Panc1 (cell line): ENCODE measurements at regions not wholly inside any gene's neighbourhood (a gene's known extent, or its start where the extent isn't known, plus 50 kb on each side); places are given as distances from the start of the nearest gene placed in this dataset.

ENCODE experiments used
- ATAC-seq: fragments of 200-7000 bp; cut with Tn5 transposase; 2 replicates; pipeline ENCODE4 v1.9.1; 2020; ENCODE audit warnings: mild to moderate bottlenecking, moderate library complexity
- BruUV-seq: library from RNA; stranded (reverse); fragments of 400-500 nt; replicated peaks from 2 replicates; lab custom pipeline; 2021; lab: Mats Ljungman, UMichigan
- CTCF ChIA-PET: fragments of 300-600 bp; sonication (Branson Sonifier 250); formaldehyde crosslinking; loops from one replicate; lab custom pipeline; 2022; ENCODE audit warnings: antibody characterized with exemption; lab: Charles Lee
- POLR2A ChIA-PET: fragments of 300-600 bp; sonication (Branson Sonifier 250); formaldehyde crosslinking; loops from one replicate; lab custom pipeline; 2022; ENCODE audit warnings: antibody characterized with exemption; lab: Charles Lee
- DNase-seq: peaks from one replicate; pipeline ENCODE4 v3.0.0-alpha.2; 2010; ENCODE audit warnings: low read depth, low spot score
- H3K27ac ChIP-seq: 2 replicates; pipeline ENCODE4 v1.5.1; 2011; ENCODE audit warnings: mild to moderate bottlenecking, low read length, inconsistent platforms
- H3K27me3 ChIP-seq: fragments of 200-500 bp; sonication (Bioruptor generic); 2 replicates; pipeline ENCODE4 v1.6.0; 2014; ENCODE audit warnings: low read length, inconsistent platforms; ENCODE audit not compliant: control insufficient read depth, insufficient read depth
- H3K36me3 ChIP-seq: fragments of 200-500 bp; sonication (Bioruptor generic); 2 replicates; pipeline ENCODE4 v1.5.1; 2014; ENCODE audit warnings: inconsistent platforms, mild to moderate bottlenecking, low read length, moderate library complexity; ENCODE audit not compliant: control insufficient read depth, insufficient read depth
- H3K4me1 ChIP-seq: 2 replicates; pipeline ENCODE4 v1.5.1; 2011; ENCODE audit warnings: inconsistent platforms, mild to moderate bottlenecking, low read length, moderate library complexity; ENCODE audit not compliant: control insufficient read depth, insufficient read depth
- H3K4me3 ChIP-seq, 2 experiments: 2 replicates each; pipeline ENCODE4 v1.5.1; 2011 to 2012; ENCODE audit warnings: low read depth in 2 of 2, low read length in 2 of 2, mild to moderate bottlenecking in 2 of 2, inconsistent platforms in 1 of 2, moderate library complexity in 1 of 2
- H3K9me3 ChIP-seq: fragments of 200-500 bp; sonication (Bioruptor generic); 2 replicates; pipeline ENCODE4 v1.5.1; 2014; ENCODE audit warnings: low read depth, mild to moderate bottlenecking, inconsistent platforms, low read length, moderate library complexity; ENCODE audit not compliant: control insufficient read depth, insufficient read depth
- CTCF ChIP-seq: fragments of 450-650 bp; IDR thresholded peaks from 2 replicates; pipeline ENCODE4 v1.5.1; 2017; ENCODE audit warnings: mild to moderate bottlenecking
- POLR2AphosphoS5 ChIP-seq: IDR thresholded peaks from 2 replicates; pipeline ENCODE4 v1.6.1; 2012; ENCODE audit warnings: mild to moderate bottlenecking, low read depth, low read length, moderate library complexity
- REST ChIP-seq, 2 experiments: IDR thresholded peaks; 2 replicates each; pipeline ENCODE4 v1.6.1; 2011 to 2012; ENCODE audit warnings: low read depth in 2 of 2, control low read depth in 1 of 2, low read length in 1 of 2, mild to moderate bottlenecking in 1 of 2, moderate library complexity in 1 of 2; ENCODE audit not compliant: insufficient read depth in 1 of 2
- SIN3A ChIP-seq: IDR thresholded peaks from 2 replicates; pipeline ENCODE4 v1.6.1; 2012; ENCODE audit warnings: low read depth, mild to moderate bottlenecking, low read length, moderate library complexity, borderline replicate concordance; ENCODE audit not compliant: insufficient read depth
- TCF7L2 ChIP-seq: IDR thresholded peaks from 2 replicates; pipeline ENCODE4 v1.6.1; 2011; ENCODE audit warnings: mild to moderate bottlenecking, low read depth, low read length, inconsistent platforms
- in situ Hi-C: cut with HindIII; loops from 2 replicates; pipeline ENCODE4 v1.10.0; 2016; ENCODE audit warnings: low sequenced_read_pairs, low pct_unique_long_range_greater_than_20kb
- intact Hi-C: fragments of 100-400 bp; cut with micrococcal nuclease; formaldehyde crosslinking; loops from one replicate; pipeline ENCODE4 v1.10.0; 2022; ENCODE audit not compliant: unreplicated experiment

- Histone ChIP-seq H3K4me3 (no peak overlapping the region), H3K27ac (no peak overlapping the region), H3K27me3 (no peaks in the 10 kb centered on the region), H3K4me1 (no peaks in the 10 kb centered on the region), H3K9me3 (no peaks in the 10 kb centered on the region), H3K36me3 (no peaks in the 10 kb centered on the region)
- in situ Hi-C loops: no loop called here
- TF ChIP-seq CTCF (peak; percentile 25), POLR2AphosphoS5 (no peak)
- POLR2A ChIA-PET: no interaction called here
- CTCF ChIA-PET: no interaction called here
- DNase-seq (no peak), ATAC-seq (no peak)
- no TSS peak for BruUV-seq
- intact Hi-C loops: no loop called here
Measured at GRCh38 chr5:8473827-8474568, 605.0 kb downstream of the MTRR start.

GRCh38 chr5:8474569-8474930 is 605.6 kb downstream of the MTRR start:
- H3K4me1 ChIP-seq: no peaks in the 10 kb centered on the region
- BruUV-seq: no TSS peak
- POLR2A ChIA-PET: no interaction called here
- DNase-seq: no peak
- TF ChIP-seq POLR2AphosphoS5 (no peak), TCF7L2 (no peak), SIN3A (no peak), REST (IDR thresholded peaks at IDR 0.05; ENCODE audit: insufficient read depth in 1 of 2, low read depth in 2 of 2, low read length in 1 of 2) (no peak), CTCF (no peak)
- no peaks in the 10 kb centered on the region for H3K9me3 ChIP-seq
- CTCF ChIA-PET: no interaction called here
- no peaks in the 10 kb centered on the region for H3K36me3 ChIP-seq
- intact Hi-C loops: no loop called here
- in situ Hi-C loops: no loop called here
- no peak for ATAC-seq
- H3K27ac ChIP-seq: no peak overlapping the region
- no peaks in the 10 kb centered on the region for H3K27me3 ChIP-seq
- no peak overlapping the region for H3K4me3 ChIP-seq
